Right lobe of liver (tissue), 4 donors: ENCODE measurements at regions not wholly inside any gene's neighbourhood (a gene's known extent, or its start where the extent isn't known, plus 50 kb on each side); places are given as distances from the start of the nearest gene placed in this dataset.

Experiments used
- CTCF ChIP-seq, 4 donors: fragments of 200-600 bp in 3 of 4; fragments of 450-650 bp in 1 of 4; IDR thresholded peaks; one replicate each; pipeline versions ENCODE4 v1.5.1 to v1.8.0; 2016 to 2022; ENCODE audit warnings: antibody characterized with exemption in 4 of 4, mild to moderate bottlenecking in 2 of 4
- POLR2A ChIP-seq: fragments of 450-650 bp; IDR thresholded peaks from one replicate; pipeline ENCODE4 v1.6.1; 2017; ENCODE audit warnings: antibody characterized with exemption, mild to moderate bottlenecking
- donor health status: DM: no; HTN: no; CAD: no.
- donor health status: DM: no; HTN: no; CAD: no.
- donor health status: DM: no; HTN: yes; CAD: no.

DNA sequence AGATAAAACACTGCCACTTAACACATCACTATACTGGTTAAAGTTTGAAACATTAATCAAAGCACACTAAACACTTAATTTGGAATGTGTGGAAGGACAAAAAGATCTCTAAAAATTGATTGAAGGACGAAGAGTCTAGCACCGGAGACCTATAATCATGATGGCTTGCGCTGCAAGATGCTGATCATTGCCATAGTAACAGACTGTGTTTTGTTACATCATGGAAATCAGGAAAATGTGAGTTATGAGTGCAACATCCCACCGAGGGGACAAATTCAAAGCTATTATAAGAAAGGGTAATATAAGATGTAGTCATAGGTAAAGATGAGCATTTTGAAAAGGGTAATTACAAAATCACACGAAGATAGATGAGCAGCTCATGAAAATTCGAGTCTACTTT, 278.8 kb upstream of the CTNND2 start:
- TF ChIP-seq CTCF (IDR thresholded peaks at IDR 0.05) (no peak), POLR2A (no peak)
